Astrocyte of the spinal cord (primary cell): ENCODE measurements at regions not wholly inside any gene's neighbourhood (a gene's known extent, or its start where the extent isn't known, plus 50 kb on each side); places are given as distances from the start of the nearest gene placed in this dataset.

Experiments used
- DNase-seq: peaks from one replicate; pipeline ENCODE4 v3.0.0; 2011; ENCODE audit warnings: low read depth, low spot score
- H3K4me3 ChIP-seq: 2 replicates; pipeline ENCODE4 v1.5.1; 2011; ENCODE audit warnings: low read depth, mild to moderate bottlenecking, low read length, moderate library complexity
- CTCF ChIP-seq: IDR thresholded peaks from 2 replicates; pipeline ENCODE4 v1.5.1; 2012; ENCODE audit warnings: low read depth, mild to moderate bottlenecking, low read length, inconsistent platforms
- in situ Hi-C: cut with HindIII; loops from 2 replicates; pipeline ENCODE4 v1.10.0; 2017; ENCODE audit warnings: low sequenced_read_pairs

- no peak overlapping the region for H3K4me3 ChIP-seq
- TF ChIP-seq CTCF, result no peak
- DNase-seq, result peak; percentile 20
- in situ Hi-C loops, result no loop called here
These were observed 630.5 kb downstream of the ANXA1 start for GRCh38 chr9:73782166-73782565.

- in situ Hi-C loops, result no loop called here
- TF ChIP-seq CTCF, result no peak
- no peak overlapping the region for H3K4me3 ChIP-seq
- no peak for DNase-seq
These were observed 647.8 kb downstream of the ANXA1 start for GRCh38 chr9:73799446-73799845.

GRCh38 chr9:73805111-73805510, 653.4 kb downstream of the ANXA1 start:
- DNase-seq, result peak; percentile 52
- in situ Hi-C loops, result no loop called here
- H3K4me3 ChIP-seq, result no peak overlapping the region
- TF ChIP-seq CTCF, result no peak

- no peak overlapping the region for H3K4me3 ChIP-seq
- in situ Hi-C loops, result no loop called here
- DNase-seq, result no peak
- TF ChIP-seq CTCF, result no peak
These were observed 654.3 kb downstream of the ANXA1 start for GRCh38 chr9:73805853-73806458.

GRCh38 chr9:73806876-73807275, 655.2 kb downstream of the ANXA1 start:
- no peak for DNase-seq
- in situ Hi-C loops, result no loop called here
- no peak for TF ChIP-seq CTCF
- H3K4me3 ChIP-seq, result no peak overlapping the region

GRCh38 chr9:73807952-73808351, 656.3 kb downstream of the ANXA1 start:
- H3K4me3 ChIP-seq, result no peak overlapping the region
- in situ Hi-C loops, result no loop called here
- DNase-seq, result peak; percentile 26
- no peak for TF ChIP-seq CTCF
